Omental fat pad (tissue), 3 donors: ENCODE measurements at regions not wholly inside any gene's neighbourhood (a gene's known extent, or its start where the extent isn't known, plus 50 kb on each side); places are given as distances from the start of the nearest gene placed in this dataset.

ENCODE experiments used
- ATAC-seq: fragments of 150-250 bp; one replicate; pipeline ENCODE4 v1.9.1; 2016; ENCODE audit warnings: mild to moderate bottlenecking, moderate library complexity; ENCODE audit not compliant: low FRiP score
- DNase-seq: peaks from one replicate; pipeline ENCODE4 v3.0.0-alpha.2; 2019; ENCODE audit warnings: low spot score
- CTCF ChIP-seq, 3 donors: fragments of 450-650 bp; IDR thresholded peaks; one replicate each; pipeline ENCODE4 v1.5.1; 2016 to 2017; ENCODE audit warnings: antibody characterized with exemption in 3 of 3, mild to moderate bottlenecking in 3 of 3, moderate library complexity in 2 of 3

- no peak for TF ChIP-seq CTCF (IDR thresholded peaks at IDR 0.05)
- DNase-seq: no peak
- no peak for ATAC-seq
These were observed 136.9 kb upstream of the VCX start for GRCh38 chrX:7706032-7706431.

- no peak for DNase-seq
- ATAC-seq: no peak
- TF ChIP-seq CTCF (IDR thresholded peaks at IDR 0.05): no peak
These were observed 138.8 kb upstream of the VCX start for GRCh38 chrX:7704205-7704604.

GRCh38 chrX:7698248-7698647 lies 144.7 kb upstream of the VCX start:
- ATAC-seq (no peak), DNase-seq (no peak)
- no peak for TF ChIP-seq CTCF (IDR thresholded peaks at IDR 0.05)

- TF ChIP-seq CTCF (IDR thresholded peaks at IDR 0.05): no peak
- DNase-seq (no peak), ATAC-seq (no peak)
These were observed 152.1 kb upstream of the VCX start for GRCh38 chrX:7690842-7691241.

- TF ChIP-seq CTCF (IDR thresholded peaks at IDR 0.05): no peak
- no peak for DNase-seq
- ATAC-seq: no peak
These were observed 153.1 kb upstream of the VCX start for GRCh38 chrX:7689791-7690412.

- DNase-seq (no peak), ATAC-seq (no peak)
- no peak for TF ChIP-seq CTCF (IDR thresholded peaks at IDR 0.05)
These were observed 162.8 kb upstream of the VCX start for GRCh38 chrX:7680181-7680580.

GRCh38 chrX:7654316-7654715 lies 188.7 kb upstream of the VCX start:
- no peak for TF ChIP-seq CTCF (IDR thresholded peaks at IDR 0.05)
- DNase-seq (no peak), ATAC-seq (no peak)
